HG03045 (cell line): ENCODE measurements at regions not wholly inside any gene's neighbourhood (a gene's known extent, or its start where the extent isn't known, plus 50 kb on each side); places are given as distances from the start of the nearest gene placed in this dataset.
"Not testable (repeated sequence)": the region's sequence is repeated elsewhere in the genome, so short reads cannot be mapped to it uniquely, and the experiment has no call there.

Experiments used
- ATAC-seq: cut with Tn5 transposase; IDR thresholded peaks from one replicate; pipeline ENCODE4 v1.9.1; 2021; ENCODE audit warnings: mild to moderate bottlenecking, moderate library complexity; ENCODE audit not compliant: unreplicated experiment

- ATAC-seq: peak; percentile 88
Observed at GRCh38 chr15:30470601-30471365, 56.7 kb upstream of the GOLGA8R start.

GRCh38 chr15:30471366-30471749 lies 57.3 kb upstream of the GOLGA8R start:
- ATAC-seq: not testable (repeated sequence)

- peak; percentile 42 for ATAC-seq
Observed at GRCh38 chr15:30471817-30472551, 57.9 kb upstream of the GOLGA8R start.

GRCh38 chr15:30484887-30485286 lies 67.0 kb upstream of the GOLGA8Q start:
- ATAC-seq: not testable (repeated sequence)

GRCh38 chr15:30489237-30489636 lies 62.6 kb upstream of the GOLGA8Q start:
- ATAC-seq: not testable (repeated sequence)

- not testable (repeated sequence) for ATAC-seq
Observed at GRCh38 chr15:30490334-30490733, 61.5 kb upstream of the GOLGA8Q start.

- ATAC-seq: not testable (repeated sequence)
Observed at GRCh38 chr15:30493947-30494346, 57.9 kb upstream of the GOLGA8Q start.

GRCh38 chr15:30497275-30497674 lies 54.6 kb upstream of the GOLGA8Q start:
- ATAC-seq: not testable (repeated sequence)

- ATAC-seq: not testable (repeated sequence)
Observed at GRCh38 chr15:30499233-30499632, 52.6 kb upstream of the GOLGA8Q start.

- not testable (repeated sequence) for ATAC-seq
Observed at GRCh38 chr15:30500511-30500910, 51.3 kb upstream of the GOLGA8Q start.
